ENCODE measurements at regions not wholly inside any gene's neighbourhood (a gene's known extent, or its start where the extent isn't known, plus 50 kb on each side); places are given as distances from the start of the nearest gene placed in this dataset.

DNA sequence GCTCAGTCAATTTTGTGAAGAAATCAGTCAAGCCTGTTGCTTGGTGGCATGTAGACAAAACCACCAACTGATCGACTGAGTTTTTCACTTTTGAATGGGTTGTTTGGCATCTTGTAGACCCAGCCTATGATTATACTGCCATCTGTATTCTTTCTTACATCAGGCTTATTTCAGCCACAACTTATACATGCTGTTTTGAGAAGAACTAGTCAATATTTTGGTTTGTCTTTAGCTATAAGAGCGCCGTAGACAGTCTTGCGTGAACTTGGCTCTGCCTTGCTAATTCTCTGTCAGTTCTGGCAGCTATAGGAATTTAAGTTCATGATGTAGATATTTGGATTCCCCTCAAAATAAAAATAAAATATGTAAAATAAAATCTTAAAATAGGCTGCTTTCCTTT is 742.0 kb upstream of the FANCL start:
- no peak overlapping the region for H3K27ac ChIP-seq (ENCODE audit: low read depth, low read length)
- TF ChIP-seq SP1 (IDR thresholded peaks at IDR 0.05; ENCODE audit: low read depth, low read length): no peak
- TF ChIP-seq SP2 (IDR thresholded peaks at IDR 0.05; ENCODE audit: low read length): no peak
- no peak for TF ChIP-seq NANOG (IDR thresholded peaks at IDR 0.05; ENCODE audit: insufficient read depth, low read depth, low read length, poor library complexity, severe bottlenecking)
- no peak for TF ChIP-seq POU5F1 (IDR thresholded peaks at IDR 0.05; ENCODE audit: low read depth, low read length)
- TF ChIP-seq CBX5 (IDR thresholded peaks at IDR 0.05; ENCODE audit: low read depth, low read length): no peak
- TF ChIP-seq SUZ12 (IDR thresholded peaks at IDR 0.05; ENCODE audit: low read length): no peak
- TF ChIP-seq, protein P1, sequence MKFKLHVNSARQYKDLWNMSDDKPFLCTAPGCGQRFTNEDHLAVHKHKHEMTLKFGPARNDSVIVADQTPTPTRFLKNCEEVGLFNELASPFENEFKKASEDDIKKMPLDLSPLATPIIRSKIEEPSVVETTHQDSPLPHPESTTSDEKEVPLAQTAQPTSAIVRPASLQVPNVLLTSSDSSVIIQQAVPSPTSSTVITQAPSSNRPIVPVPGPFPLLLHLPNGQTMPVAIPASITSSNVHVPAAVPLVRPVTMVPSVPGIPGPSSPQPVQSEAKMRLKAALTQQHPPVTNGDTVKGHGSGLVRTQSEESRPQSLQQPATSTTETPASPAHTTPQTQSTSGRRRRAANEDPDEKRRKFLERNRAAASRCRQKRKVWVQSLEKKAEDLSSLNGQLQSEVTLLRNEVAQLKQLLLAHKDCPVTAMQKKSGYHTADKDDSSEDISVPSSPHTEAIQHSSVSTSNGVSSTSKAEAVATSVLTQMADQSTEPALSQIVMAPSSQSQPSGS (IDR thresholded peaks at IDR 0.05; ENCODE audit: low read length): no peak
- no peak for TF ChIP-seq RXRA (IDR thresholded peaks at IDR 0.05; ENCODE audit: insufficient read depth, low read depth, low read length)
- H3K4ac ChIP-seq (replicated peaks; ENCODE audit: insufficient read length, low read depth, low read length): no peak overlapping the region
- H3K4me2 ChIP-seq (ENCODE audit: insufficient read depth in 1 of 2, low read depth in 2 of 2, low read length in 2 of 2): no peak overlapping the region
- POLR2A ChIA-PET (ENCODE audit: partially characterized antibody): no interaction called here
- no peak for FAIRE-seq
- no peak overlapping the region for H3K23ac ChIP-seq (ENCODE audit: insufficient read length)
- no peak overlapping the region for H3K18ac ChIP-seq (ENCODE audit: extremely low read depth, low read length)
- no peak overlapping the region for H2BK12ac ChIP-seq (ENCODE audit: low read depth, low read length)
- H2BK20ac ChIP-seq (ENCODE audit: low read length): no peak overlapping the region
- no peak overlapping the region for H3K9ac ChIP-seq (replicated peaks in 1 of 4; ENCODE audit: extremely low read depth in 1 of 4, low read depth in 3 of 4, low read length in 3 of 4)
- no peak overlapping the region for H2AK5ac ChIP-seq (ENCODE audit: low read depth, low read length)
- no peak overlapping the region for H4K91ac ChIP-seq (replicated peaks; ENCODE audit: insufficient read length, low read length)
- H3K4me1 ChIP-seq (replicated peaks in 1 of 4; ENCODE audit: control insufficient read depth in 3 of 4, insufficient read depth in 4 of 4, low read length in 3 of 4): peaks cover 0 to 5% (median 0%) of the 10 kb centered on the region in 4 experiments; a peak in 2 of 7 replicates
- H4K20me1 ChIP-seq (replicated peaks in 1 of 2; ENCODE audit: control insufficient read depth in 1 of 2, insufficient read depth in 2 of 2, low read length in 2 of 2): no peaks in the 10 kb centered on the region
- no peak overlapping the region for H3K56ac ChIP-seq (replicated peaks; ENCODE audit: insufficient read length, low read depth, low read length)
- H4K8ac ChIP-seq (ENCODE audit: extremely low read depth, insufficient read depth, low read length): no peak overlapping the region
- CTCF ChIA-PET (ENCODE audit: partially characterized antibody): interaction anchor here (1.4 to 1.6 kb wide), 2 partner anchors 9 to 221 kb away, joined by 3 read pairs; no protein-coding TSS in a partner anchor
- H2AFZ ChIP-seq (ENCODE audit: low read length): no peak overlapping the region
- H2BK5ac ChIP-seq (ENCODE audit: low read depth, low read length): no peak overlapping the region
- no peaks in the 10 kb centered on the region for H3K9me3 ChIP-seq (ENCODE audit: insufficient read depth in 2 of 2, low read depth in 1 of 2, low read length in 1 of 2)
- H3K4me3 ChIP-seq (ENCODE audit: extremely low read depth in 1 of 4, insufficient read depth in 2 of 4, low read depth in 3 of 4, low read length in 4 of 4): no peak overlapping the region
- H4K5ac ChIP-seq (ENCODE audit: insufficient read length, low read depth, low read length): no peak overlapping the region
- WGBS, 2 experiments (ENCODE audit: extremely low coverage in 1 of 2, insufficient coverage in 1 of 2, insufficient read length in 1 of 2, insufficient replicate concordance in 2 of 2, low coverage in 1 of 2, low lambda C conversion rate in 2 of 2, missing lambda C conversion rate in 1 of 2): 96% methylated on average over 4 of the region's 4 CpGs; no CpG with 5 or more reads in 1 of the 2 experiments
- no peak overlapping the region for H3K14ac ChIP-seq (ENCODE audit: insufficient read length)
- no peaks in the 10 kb centered on the region for H3K79me1 ChIP-seq (ENCODE audit: low read depth, low read length)
- no peaks in the 10 kb centered on the region for H3K27me3 ChIP-seq (replicated peaks in 1 of 4; ENCODE audit: control insufficient read depth in 3 of 4, extremely low read depth in 1 of 4, insufficient read depth in 3 of 4, low read length in 3 of 4)
- H3K23me2 ChIP-seq (ENCODE audit: low read depth, low read length): no peaks in the 10 kb centered on the region
- no peak overlapping the region for H2BK120ac ChIP-seq (replicated peaks; ENCODE audit: low read depth, low read length)
- no peaks in the 10 kb centered on the region for H3K36me3 ChIP-seq (ENCODE audit: control insufficient read depth in 2 of 4, insufficient read depth in 4 of 4, low read length in 3 of 4)
- H2BK15ac ChIP-seq (ENCODE audit: low read length): no peak overlapping the region
- no peak for DNase-seq (ENCODE audit: low read depth in 1 of 2, low spot score in 2 of 2)
- no peaks in the 10 kb centered on the region for H3K79me2 ChIP-seq (ENCODE audit: control insufficient read depth in 1 of 2, insufficient read depth in 2 of 2, low read length in 2 of 2)
